Common myeloid progenitor, CD34-positive (primary cell): ENCODE measurements at regions not wholly inside any gene's neighbourhood (a gene's known extent, or its start where the extent isn't known, plus 50 kb on each side); places are given as distances from the start of the nearest gene placed in this dataset.

ENCODE experiments used
- CTCF ChIA-PET: fragments of 350-600 bp; sonication (Branson Sonifier 250); formaldehyde crosslinking; loops from one replicate; lab custom pipeline; 2021; ENCODE audit warnings: antibody characterized with exemption; lab: Charles Lee
- POLR2A ChIA-PET: fragments of 350-600 bp; sonication (Branson Sonifier 250); formaldehyde crosslinking; loops from one replicate; lab custom pipeline; 2021; ENCODE audit warnings: antibody characterized with exemption; lab: Charles Lee
- DNase-seq, 3 donors: peaks; one replicate each; pipeline versions ENCODE4 v3.0.0 to v3.0.0-alpha.2; 2013
- H3K27ac ChIP-seq, 2 experiments: 1 replicate in 1 of 2; 2 replicates in 1 of 2; pipeline ENCODE4 v1.7.0; 2013; ENCODE audit warnings: inconsistent platforms in 2 of 2, low read length in 2 of 2, mild to moderate bottlenecking in 2 of 2, low read depth in 1 of 2, moderate library complexity in 1 of 2; ENCODE audit not compliant: severe bottlenecking in 2 of 2, insufficient read depth in 1 of 2, poor library complexity in 1 of 2
- H3K27me3 ChIP-seq, 5 experiments: replicated peaks in 2 of 5; 1 replicate in 3 of 5; 2 replicates in 2 of 5; pipeline versions ENCODE4 v1.6.1 to v1.7.0; 2013; ENCODE audit warnings: low read length in 4 of 5, mild to moderate bottlenecking in 2 of 5, moderate library complexity in 2 of 5, inconsistent platforms in 1 of 5; ENCODE audit not compliant: insufficient read depth in 5 of 5, control insufficient read depth in 4 of 5
- H3K36me3 ChIP-seq, 4 experiments: 1 replicate in 2 of 4; 2 replicates in 2 of 4; pipeline versions ENCODE4 v1.6.1 to v1.7.0; 2013; ENCODE audit warnings: low read length in 3 of 4, control low read depth in 1 of 4, mild to moderate bottlenecking in 1 of 4; ENCODE audit not compliant: control insufficient read depth in 4 of 4, insufficient read depth in 4 of 4
- H3K4me1 ChIP-seq, 4 experiments: 1 replicate in 3 of 4; 2 replicates in 1 of 4; pipeline versions ENCODE4 v1.6.1 to v1.7.1; 2013; ENCODE audit warnings: low read length in 3 of 4, mild to moderate bottlenecking in 3 of 4, control low read depth in 1 of 4, inconsistent platforms in 1 of 4, moderate library complexity in 1 of 4; ENCODE audit not compliant: control insufficient read depth in 4 of 4, insufficient read depth in 4 of 4; ENCODE audit errors: control extremely low read depth in 1 of 4
- H3K4me3 ChIP-seq, 7 experiments: 1 replicate in 4 of 7; 2 replicates in 3 of 7; pipeline versions ENCODE4 v1.5.1 to v1.7.0; 2013; ENCODE audit warnings: mild to moderate bottlenecking in 7 of 7, low read length in 6 of 7, moderate library complexity in 6 of 7, inconsistent platforms in 2 of 7, low read depth in 2 of 7, control low read depth in 1 of 7; ENCODE audit not compliant: insufficient read depth in 4 of 7, control insufficient read depth in 1 of 7; ENCODE audit errors: extremely low read depth in 1 of 7
- H3K9me3 ChIP-seq, 5 experiments: 1 replicate in 4 of 5; 2 replicates in 1 of 5; pipeline versions ENCODE4 v1.6.1 to v1.7.1; 2013; ENCODE audit warnings: low read length in 4 of 5, mild to moderate bottlenecking in 2 of 5, inconsistent platforms in 1 of 5, low read depth in 1 of 5, moderate library complexity in 1 of 5; ENCODE audit not compliant: control insufficient read depth in 4 of 5, insufficient read depth in 2 of 5; ENCODE audit errors: control extremely low read depth in 1 of 5
- WGBS: methylation state at CpG from one replicate; pipeline ENCODE4 v1.1.5; 2013; ENCODE audit not compliant: insufficient coverage; 5-methylcytosine and 5-hydroxymethylcytosine counted together

GRCh38 chrX:122184791-122185190 lies 999.3 kb upstream of the GRIA3 start:
- no peaks in the 10 kb centered on the region for H3K36me3 ChIP-seq
- no peak overlapping the region for H3K4me3 ChIP-seq
- no peak overlapping the region for H3K27ac ChIP-seq
- no peaks in the 10 kb centered on the region for H3K27me3 ChIP-seq
- no peaks in the 10 kb centered on the region for H3K4me1 ChIP-seq
- CTCF ChIA-PET = no interaction called here
- WGBS = 56% methylated on average over 1 of the region's 1 CpG
- DNase-seq = no peak
- H3K9me3 ChIP-seq = peaks cover 0 to 1% (median 0%) of the 10 kb centered on the region in 5 experiments
- POLR2A ChIA-PET = no interaction called here

GRCh38 chrX:122187069-122187713 lies 996.9 kb upstream of the GRIA3 start:
- POLR2A ChIA-PET = no interaction called here
- CTCF ChIA-PET = no interaction called here

GRCh38 chrX:122188751-122189150 lies 995.3 kb upstream of the GRIA3 start:
- DNase-seq = no peak

More at GRCh38 chrX:122187069-122187713, 996.9 kb upstream of the GRIA3 start:
- H3K36me3 ChIP-seq = no peaks in the 10 kb centered on the region
- no peaks in the 10 kb centered on the region for H3K4me1 ChIP-seq
- 75% methylated on average over 1 of the region's 2 CpGs for WGBS
- H3K9me3 ChIP-seq = peaks cover 0 to 1% (median 0%) of the 10 kb centered on the region in 5 experiments
- DNase-seq = no peak
- H3K27me3 ChIP-seq = no peaks in the 10 kb centered on the region
- no peak overlapping the region for H3K27ac ChIP-seq
- no peak overlapping the region for H3K4me3 ChIP-seq

GRCh38 chrX:122196343-122196742 lies 987.7 kb upstream of the GRIA3 start:
- no peak overlapping the region for H3K27ac ChIP-seq
- H3K36me3 ChIP-seq = no peaks in the 10 kb centered on the region
- DNase-seq = no peak
- no peaks in the 10 kb centered on the region for H3K9me3 ChIP-seq
- ChIA-PET POLR2A (no interaction called here), CTCF (no interaction called here)
- no peaks in the 10 kb centered on the region for H3K27me3 ChIP-seq
- H3K4me1 ChIP-seq = no peaks in the 10 kb centered on the region
- 55% methylated on average over 4 of the region's 5 CpGs for WGBS
- H3K4me3 ChIP-seq = no peak overlapping the region

More at GRCh38 chrX:122188751-122189150, 995.3 kb upstream of the GRIA3 start:
- no peak overlapping the region for H3K4me3 ChIP-seq
- H3K27me3 ChIP-seq = no peaks in the 10 kb centered on the region
- H3K27ac ChIP-seq = no peak overlapping the region
- H3K4me1 ChIP-seq = no peaks in the 10 kb centered on the region
- WGBS = 95% methylated on average over 2 of the region's 2 CpGs
- H3K9me3 ChIP-seq = peaks cover 0 to 1% (median 0%) of the 10 kb centered on the region in 5 experiments
- ChIA-PET POLR2A (no interaction called here), CTCF (no interaction called here)
- no peaks in the 10 kb centered on the region for H3K36me3 ChIP-seq

GRCh38 chrX:122203399-122203798 lies 980.7 kb upstream of the GRIA3 start:
- Histone ChIP-seq H3K27me3 (no peaks in the 10 kb centered on the region), H3K36me3 (no peaks in the 10 kb centered on the region), H3K4me3 (no peak overlapping the region), H3K9me3 (no peaks in the 10 kb centered on the region), H3K27ac (no peak overlapping the region), H3K4me1 (no peaks in the 10 kb centered on the region)
- POLR2A ChIA-PET = no interaction called here
- CTCF ChIA-PET = no interaction called here
- DNase-seq = no peak
- WGBS = 61% methylated on average over 2 of the region's 3 CpGs

GRCh38 chrX:122218666-122219065 lies 965.4 kb upstream of the GRIA3 start:
- DNase-seq = no peak
- POLR2A ChIA-PET = no interaction called here
- 86% methylated on average over 1 of the region's 4 CpGs for WGBS

GRCh38 chrX:122219226-122219625 lies 964.9 kb upstream of the GRIA3 start:
- POLR2A ChIA-PET = no interaction called here

More at GRCh38 chrX:122218666-122219065, 965.4 kb upstream of the GRIA3 start:
- no peak overlapping the region for H3K27ac ChIP-seq
- H3K36me3 ChIP-seq = no peaks in the 10 kb centered on the region
- no peaks in the 10 kb centered on the region for H3K9me3 ChIP-seq
- no peak overlapping the region for H3K4me3 ChIP-seq
- CTCF ChIA-PET = no interaction called here
- no peaks in the 10 kb centered on the region for H3K4me1 ChIP-seq
- no peaks in the 10 kb centered on the region for H3K27me3 ChIP-seq

More at GRCh38 chrX:122219226-122219625, 964.9 kb upstream of the GRIA3 start:
- no peak overlapping the region for H3K27ac ChIP-seq
- no peaks in the 10 kb centered on the region for H3K9me3 ChIP-seq
- WGBS = 100% methylated on average over 1 of the region's 1 CpG
- no peaks in the 10 kb centered on the region for H3K4me1 ChIP-seq
- DNase-seq = no peak
- CTCF ChIA-PET = no interaction called here
- H3K36me3 ChIP-seq = no peaks in the 10 kb centered on the region
- H3K4me3 ChIP-seq = no peak overlapping the region
- no peaks in the 10 kb centered on the region for H3K27me3 ChIP-seq
